HG02798 (cell line): ENCODE measurements at regions not wholly inside any gene's neighbourhood (a gene's known extent, or its start where the extent isn't known, plus 50 kb on each side); places are given as distances from the start of the nearest gene placed in this dataset.
"Not testable (repeated sequence)": the region's sequence is repeated elsewhere in the genome, so short reads cannot be mapped to it uniquely, and the experiment has no call there.

ENCODE experiments used
- ATAC-seq: cut with Tn5 transposase; IDR thresholded peaks from one replicate; pipeline ENCODE4 v1.9.1; 2021; ENCODE audit warnings: mild to moderate bottlenecking; ENCODE audit not compliant: unreplicated experiment, poor library complexity

- no peak for ATAC-seq
These were observed 924.6 kb upstream of the PRKX start for GRCh38 chrX:4638036-4638435.

- ATAC-seq, result no peak
These were observed 914.0 kb upstream of the PRKX start for GRCh38 chrX:4627414-4627813.

- no peak for ATAC-seq
These were observed 909.2 kb upstream of the PRKX start for GRCh38 chrX:4622486-4623167.

GRCh38 chrX:4613651-4614050 is 900.2 kb upstream of the PRKX start:
- ATAC-seq, result not testable (repeated sequence)

- ATAC-seq, result no peak
These were observed 875.4 kb upstream of the PRKX start for GRCh38 chrX:4588893-4589292.

- no peak for ATAC-seq
These were observed 875.0 kb upstream of the PRKX start for GRCh38 chrX:4588466-4588865.

DNA sequence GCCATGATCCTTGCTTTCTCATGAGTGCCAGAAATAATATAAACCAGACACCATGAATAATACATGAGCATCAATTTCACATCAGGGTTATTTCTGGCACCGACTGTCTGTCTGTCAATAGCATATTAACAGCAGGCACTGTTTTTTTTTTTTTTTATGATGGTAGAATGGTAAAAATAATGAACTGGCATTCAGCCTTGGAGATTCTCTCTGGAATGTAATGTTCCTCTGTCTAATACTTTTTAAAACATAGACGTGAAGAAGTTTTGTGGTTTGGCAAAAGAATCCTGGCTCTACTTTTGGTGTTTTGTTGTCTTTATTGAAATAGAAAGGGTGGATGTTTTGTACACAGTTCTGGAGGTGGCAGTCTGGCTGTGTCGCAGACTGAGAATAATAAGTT is 874.6 kb upstream of the PRKX start:
- ATAC-seq, result no peak

- no peak for ATAC-seq
These were observed 866.5 kb upstream of the PRKX start for GRCh38 chrX:4579999-4580398.

GRCh38 chrX:4579480-4579879 is 866.0 kb upstream of the PRKX start:
- ATAC-seq, result no peak

DNA sequence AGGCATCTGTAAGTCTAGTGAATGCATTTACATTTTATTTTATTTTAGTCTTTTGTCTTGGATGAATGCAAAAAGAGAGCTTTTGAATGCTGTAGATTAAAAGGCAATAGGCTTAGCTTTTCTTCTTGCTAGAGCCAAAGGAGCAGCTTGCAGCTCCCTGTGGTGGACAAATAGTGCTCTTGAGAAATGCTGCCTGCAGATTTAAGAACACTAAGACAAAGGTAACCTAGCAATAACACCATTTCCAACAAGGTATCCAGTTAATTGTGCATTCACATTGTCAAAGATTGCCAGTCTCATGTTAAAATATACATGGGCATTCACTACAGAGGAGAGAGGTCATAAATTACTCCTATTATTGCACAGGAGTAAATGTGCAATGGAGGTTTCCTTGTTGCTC is 859.2 kb upstream of the PRKX start:
- ATAC-seq, result no peak

- ATAC-seq, result no peak
These were observed 856.7 kb upstream of the PRKX start for GRCh38 chrX:4570151-4570550.

GRCh38 chrX:4560192-4560591 is 846.7 kb upstream of the PRKX start:
- no peak for ATAC-seq

GRCh38 chrX:4550018-4550417 is 836.6 kb upstream of the PRKX start:
- no peak for ATAC-seq

DNA sequence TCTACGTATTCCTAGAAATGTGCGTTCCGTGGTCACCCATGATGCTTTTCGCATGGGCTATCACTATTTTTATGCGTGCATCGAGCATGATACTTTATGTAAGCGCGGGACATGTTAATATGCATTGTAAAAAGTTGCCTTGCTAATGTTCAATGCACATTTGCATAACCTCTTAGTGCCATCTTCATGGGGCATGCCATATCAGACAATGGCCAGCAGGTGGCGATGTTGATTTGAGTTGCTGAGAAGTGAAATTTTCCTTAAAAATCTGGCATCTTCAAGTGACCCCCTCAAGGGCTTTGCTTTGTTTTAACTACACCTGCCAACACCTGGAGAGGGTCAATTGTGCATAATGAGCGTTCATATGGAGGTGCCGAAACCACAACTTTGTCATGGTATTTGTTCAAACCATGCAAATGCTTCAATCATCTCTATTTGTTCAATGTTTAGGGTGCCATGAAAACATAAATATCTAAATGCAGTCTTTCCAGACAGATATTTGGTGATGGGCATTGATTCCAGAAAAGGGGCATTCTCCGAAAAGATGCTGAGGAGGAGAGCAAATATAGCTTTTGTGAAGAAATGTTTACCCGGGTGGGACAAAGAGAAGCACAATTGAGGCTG is 833.9 kb upstream of the PRKX start:
- no peak for ATAC-seq

- ATAC-seq, result not testable (repeated sequence)
These were observed 832.7 kb upstream of the PRKX start for GRCh38 chrX:4546178-4546577.

- ATAC-seq, result no peak
These were observed 814.8 kb upstream of the PRKX start for GRCh38 chrX:4528247-4528646.

DNA sequence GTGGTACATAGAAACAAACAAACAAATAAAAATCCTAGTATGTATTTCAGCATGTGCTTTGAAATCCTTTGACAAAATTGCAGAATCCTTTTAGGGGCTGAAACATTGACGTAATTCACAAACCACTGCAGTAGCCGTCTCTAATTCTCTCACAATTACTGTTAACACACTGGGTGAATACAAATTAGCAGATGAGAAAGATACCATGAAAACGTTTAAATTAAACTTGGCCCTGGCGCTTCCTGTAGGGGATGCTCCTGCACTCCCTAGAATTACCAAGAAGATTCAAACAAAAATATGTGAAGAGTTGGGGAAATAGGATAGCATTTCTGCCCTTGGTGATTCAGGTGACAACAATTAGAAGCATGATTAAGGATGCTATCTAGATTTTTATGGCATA is 772.5 kb upstream of the PRKX start:
- ATAC-seq, result no peak

GRCh38 chrX:4484266-4484665 is 770.8 kb upstream of the PRKX start:
- no peak for ATAC-seq

DNA sequence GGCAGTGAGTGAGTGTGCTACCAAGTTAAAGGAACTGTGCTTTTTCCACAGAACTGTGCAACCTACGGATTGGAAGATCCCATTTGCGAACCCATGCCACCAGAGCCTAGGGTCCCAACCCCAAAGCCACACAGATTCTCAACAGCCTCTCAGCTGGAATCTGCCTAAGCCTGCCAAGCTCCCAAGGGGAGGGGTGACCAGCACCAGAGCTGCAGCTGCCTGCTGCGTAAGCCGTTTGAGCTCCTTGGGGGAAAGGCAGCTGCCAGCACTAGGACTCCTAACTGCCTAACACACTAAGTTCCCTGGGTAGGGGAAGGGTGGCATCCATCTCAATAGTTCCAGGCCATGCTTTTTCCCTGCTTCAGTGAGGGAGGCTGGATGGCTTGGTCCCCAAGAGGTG is 738.1 kb upstream of the PRKX start:
- no peak for ATAC-seq

- no peak for ATAC-seq
These were observed 736.7 kb upstream of the PRKX start for GRCh38 chrX:4450177-4450576.

DNA sequence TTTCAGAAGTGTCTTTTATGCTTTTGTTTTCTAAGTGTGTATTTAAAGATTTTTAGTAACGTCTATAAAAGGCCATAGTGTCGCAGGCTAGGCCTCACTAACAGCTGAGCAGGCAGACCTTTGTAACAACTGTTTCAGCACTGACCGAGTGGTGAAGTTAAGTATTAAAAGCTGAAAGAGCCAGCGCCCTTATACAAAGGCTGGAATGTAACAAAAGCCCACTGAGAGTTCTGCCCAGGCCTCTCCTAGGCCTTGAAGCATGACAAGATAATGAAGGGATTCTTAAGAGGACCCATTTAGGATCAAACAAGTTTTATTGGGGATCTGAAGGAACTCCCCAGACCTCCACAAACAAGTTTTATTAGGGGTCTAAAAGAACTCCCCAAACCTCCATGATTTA is 722.5 kb upstream of the PRKX start:
- ATAC-seq, result no peak

GRCh38 chrX:4397471-4397870 is 684.0 kb upstream of the PRKX start:
- ATAC-seq, result no peak
